WTC11 (cell line): ENCODE measurements at regions not wholly inside any gene's neighbourhood (a gene's known extent, or its start where the extent isn't known, plus 50 kb on each side); places are given as distances from the start of the nearest gene placed in this dataset.

Source experiments
- ATAC-seq: fragments of 200-7000 bp; cut with Tn5 transposase; 2 replicates; pipeline ENCODE4 v1.10.0; 2021; ENCODE audit warnings: mild to moderate bottlenecking, moderate library complexity
- CTCF ChIA-PET: fragments of 300-600 bp; sonication (Branson Sonifier 250); formaldehyde crosslinking; loops from one replicate; lab custom pipeline; 2021; ENCODE audit warnings: antibody characterized with exemption; lab: Charles Lee
- POLR2A ChIA-PET: fragments of 350-600 bp; sonication (Branson Sonifier 250); formaldehyde crosslinking; loops from one replicate; lab custom pipeline; 2021; ENCODE audit warnings: antibody characterized with exemption; lab: Charles Lee
- DNase-seq: peaks from one replicate; pipeline ENCODE4 v3.0.0; 2021; ENCODE audit warnings: low spot score
- H3K27ac Mint-ChIP-seq: 2 replicates; pipeline ENCODE4 v1.8.0; 2021; ENCODE audit warnings: mixed read lengths
- H3K27me3 Mint-ChIP-seq: 2 replicates; pipeline ENCODE4 v1.8.0; 2021; ENCODE audit warnings: low read depth, mild to moderate bottlenecking, moderate library complexity, mixed read lengths
- H3K36me3 Mint-ChIP-seq: 2 replicates; pipeline ENCODE4 v1.8.0; 2021; ENCODE audit warnings: mixed read lengths
- H3K4me1 Mint-ChIP-seq: 2 replicates; pipeline ENCODE4 v1.8.0; 2022; ENCODE audit warnings: mixed read lengths
- H3K4me3 Mint-ChIP-seq: 2 replicates; pipeline ENCODE4 v1.8.0; 2021; ENCODE audit warnings: mild to moderate bottlenecking, moderate library complexity, mixed read lengths
- H3K9me3 Mint-ChIP-seq: 2 replicates; pipeline ENCODE4 v1.8.0; 2021; ENCODE audit warnings: mixed read lengths
- ATF2 ChIP-seq: sonication (generic); formaldehyde crosslinking; IDR thresholded peaks from 2 replicates; pipeline ENCODE4 v1.8.1; 2022; ENCODE audit warnings: low read depth, missing genetic modification reagents, borderline replicate concordance
- CDX4 ChIP-seq: fragments of 250-450 bp; sonication (Bioruptor Pico); IDR thresholded peaks from 2 replicates; pipeline ENCODE4 v1.9.0; 2021; ENCODE audit warnings: moderate library complexity, mild to moderate bottlenecking, inconsistent platforms, borderline replicate concordance
- E2F1 ChIP-seq: sonication (generic); formaldehyde crosslinking; IDR thresholded peaks from 2 replicates; pipeline ENCODE4 v1.8.0; 2022; ENCODE audit warnings: mild to moderate bottlenecking, missing genetic modification reagents
- FOXJ3 ChIP-seq: sonication (generic); formaldehyde crosslinking; IDR thresholded peaks from 2 replicates; pipeline ENCODE4 v1.9.0; 2021; ENCODE audit warnings: missing genetic modification reagents, mild to moderate bottlenecking, borderline replicate concordance
- GRHL2 ChIP-seq: fragments of 250-450 bp; sonication (Bioruptor Pico); IDR thresholded peaks from 2 replicates; pipeline ENCODE4 v1.8.0; 2022; ENCODE audit warnings: mild to moderate bottlenecking, moderate library complexity; ENCODE audit not compliant: insufficient replicate concordance, severe bottlenecking
- GTF2I ChIP-seq: fragments of 250-450 bp; sonication (Bioruptor Pico); conservative IDR thresholded peaks from 2 replicates; pipeline ENCODE4 v1.4.0; 2021; ENCODE audit warnings: mild to moderate bottlenecking
- IRF1 ChIP-seq: sonication (generic); formaldehyde crosslinking; IDR thresholded peaks from 2 replicates; pipeline ENCODE4 v1.8.0; 2023; ENCODE audit warnings: missing genetic modification reagents
- JAZF1 ChIP-seq: fragments of 250-450 bp; sonication (Bioruptor Pico); IDR thresholded peaks from 2 replicates; pipeline ENCODE4 v1.9.0; 2021; ENCODE audit warnings: moderate library complexity, mild to moderate bottlenecking, inconsistent platforms
- NFATC4 ChIP-seq: fragments of 250-450 bp; sonication (Bioruptor Pico); IDR thresholded peaks from 2 replicates; pipeline ENCODE4 v1.9.0; 2021; ENCODE audit warnings: mild to moderate bottlenecking
- NR2C2 ChIP-seq: sonication (generic); formaldehyde crosslinking; IDR thresholded peaks from 2 replicates; pipeline ENCODE4 v1.8.0; 2022; ENCODE audit warnings: mild to moderate bottlenecking, missing genetic modification reagents
- SMAD3 ChIP-seq: sonication (generic); formaldehyde crosslinking; IDR thresholded peaks from 2 replicates; pipeline ENCODE4 v1.8.0; 2022; ENCODE audit warnings: missing genetic modification reagents, mild to moderate bottlenecking, borderline replicate concordance
- TP53 ChIP-seq: sonication (generic); formaldehyde crosslinking; IDR thresholded peaks from 2 replicates; pipeline ENCODE4 v1.8.1; 2023; ENCODE audit warnings: mild to moderate bottlenecking, missing genetic modification reagents
- ZNF281 ChIP-seq: sonication (generic); formaldehyde crosslinking; IDR thresholded peaks from 2 replicates; pipeline ENCODE4 v1.8.0; 2023; ENCODE audit warnings: mild to moderate bottlenecking, missing genetic modification reagents
- ZNF416 ChIP-seq: fragments of 250-450 bp; sonication (Bioruptor Pico); IDR thresholded peaks from 2 replicates; pipeline ENCODE4 v1.9.0; 2021; ENCODE audit warnings: mild to moderate bottlenecking, inconsistent platforms
- TF ChIP-seq, protein P1 (sequence below): sonication (generic); formaldehyde crosslinking; conservative IDR thresholded peaks from 2 replicates; pipeline ENCODE4 v1.8.1; 2023; ENCODE audit warnings: mild to moderate bottlenecking, low read depth, missing genetic modification reagents, moderate library complexity
- TF ChIP-seq, protein P2 (sequence below): fragments of 250-450 bp; sonication (Bioruptor Pico); IDR thresholded peaks from 2 replicates; pipeline ENCODE4 v2.1.2; 2022; ENCODE audit warnings: mild to moderate bottlenecking, moderate library complexity
- TF ChIP-seq, protein P3 (sequence below): sonication (generic); formaldehyde crosslinking; IDR thresholded peaks from 2 replicates; pipeline ENCODE4 v1.8.1; 2022; ENCODE audit warnings: mild to moderate bottlenecking, moderate library complexity, missing genetic modification reagents
- TF ChIP-seq, protein P4 (sequence below): sonication (generic); formaldehyde crosslinking; IDR thresholded peaks from 2 replicates; pipeline ENCODE4 v1.8.1; 2023; ENCODE audit warnings: mild to moderate bottlenecking, missing genetic modification reagents, moderate library complexity
- TF ChIP-seq, protein P5 (sequence below): sonication (generic); formaldehyde crosslinking; IDR thresholded peaks from 2 replicates; pipeline ENCODE4 v1.8.0; 2022; ENCODE audit warnings: mild to moderate bottlenecking, missing genetic modification reagents
- TF ChIP-seq, protein P6 (sequence below): sonication (generic); formaldehyde crosslinking; conservative IDR thresholded peaks from 2 replicates; pipeline ENCODE4 v1.8.1; 2022; ENCODE audit warnings: mild to moderate bottlenecking, missing genetic modification reagents

GRCh38 chr13:37413161-37413560 is 185.4 kb downstream of the POSTN start:
- ChIA-PET POLR2A (no interaction called here), CTCF (no interaction called here)
- no peak overlapping the region for H3K4me3 Mint-ChIP-seq
- no peaks in the 10 kb centered on the region for H3K9me3 Mint-ChIP-seq
- DNase-seq (no peak), ATAC-seq (no peak)
- no peak for TF ChIP-seq ATF2 (CRISPR knock-in tag)
- TF ChIP-seq, protein P1, sequence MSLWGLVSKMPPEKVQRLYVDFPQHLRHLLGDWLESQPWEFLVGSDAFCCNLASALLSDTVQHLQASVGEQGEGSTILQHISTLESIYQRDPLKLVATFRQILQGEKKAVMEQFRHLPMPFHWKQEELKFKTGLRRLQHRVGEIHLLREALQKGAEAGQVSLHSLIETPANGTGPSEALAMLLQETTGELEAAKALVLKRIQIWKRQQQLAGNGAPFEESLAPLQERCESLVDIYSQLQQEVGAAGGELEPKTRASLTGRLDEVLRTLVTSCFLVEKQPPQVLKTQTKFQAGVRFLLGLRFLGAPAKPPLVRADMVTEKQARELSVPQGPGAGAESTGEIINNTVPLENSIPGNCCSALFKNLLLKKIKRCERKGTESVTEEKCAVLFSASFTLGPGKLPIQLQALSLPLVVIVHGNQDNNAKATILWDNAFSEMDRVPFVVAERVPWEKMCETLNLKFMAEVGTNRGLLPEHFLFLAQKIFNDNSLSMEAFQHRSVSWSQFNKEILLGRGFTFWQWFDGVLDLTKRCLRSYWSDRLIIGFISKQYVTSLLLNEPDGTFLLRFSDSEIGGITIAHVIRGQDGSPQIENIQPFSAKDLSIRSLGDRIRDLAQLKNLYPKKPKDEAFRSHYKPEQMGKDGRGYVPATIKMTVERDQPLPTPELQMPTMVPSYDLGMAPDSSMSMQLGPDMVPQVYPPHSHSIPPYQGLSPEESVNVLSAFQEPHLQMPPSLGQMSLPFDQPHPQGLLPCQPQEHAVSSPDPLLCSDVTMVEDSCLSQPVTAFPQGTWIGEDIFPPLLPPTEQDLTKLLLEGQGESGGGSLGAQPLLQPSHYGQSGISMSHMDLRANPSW (CRISPR knock-in tag), result no peak
- TF ChIP-seq ZNF281 (CRISPR knock-in tag), result no peak
- no peak for TF ChIP-seq CDX4
- TF ChIP-seq, protein P2, sequence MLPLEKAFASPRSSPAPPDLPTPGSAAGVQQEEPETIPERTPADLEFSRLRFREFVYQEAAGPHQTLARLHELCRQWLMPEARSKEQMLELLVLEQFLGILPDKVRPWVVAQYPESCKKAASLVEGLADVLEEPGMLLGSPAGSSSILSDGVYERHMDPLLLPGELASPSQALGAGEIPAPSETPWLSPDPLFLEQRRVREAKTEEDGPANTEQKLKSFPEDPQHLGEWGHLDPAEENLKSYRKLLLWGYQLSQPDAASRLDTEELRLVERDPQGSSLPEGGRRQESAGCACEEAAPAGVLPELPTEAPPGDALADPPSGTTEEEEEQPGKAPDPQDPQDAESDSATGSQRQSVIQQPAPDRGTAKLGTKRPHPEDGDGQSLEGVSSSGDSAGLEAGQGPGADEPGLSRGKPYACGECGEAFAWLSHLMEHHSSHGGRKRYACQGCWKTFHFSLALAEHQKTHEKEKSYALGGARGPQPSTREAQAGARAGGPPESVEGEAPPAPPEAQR (CRISPR knock-in tag), result no peak
- TF ChIP-seq, protein P3, sequence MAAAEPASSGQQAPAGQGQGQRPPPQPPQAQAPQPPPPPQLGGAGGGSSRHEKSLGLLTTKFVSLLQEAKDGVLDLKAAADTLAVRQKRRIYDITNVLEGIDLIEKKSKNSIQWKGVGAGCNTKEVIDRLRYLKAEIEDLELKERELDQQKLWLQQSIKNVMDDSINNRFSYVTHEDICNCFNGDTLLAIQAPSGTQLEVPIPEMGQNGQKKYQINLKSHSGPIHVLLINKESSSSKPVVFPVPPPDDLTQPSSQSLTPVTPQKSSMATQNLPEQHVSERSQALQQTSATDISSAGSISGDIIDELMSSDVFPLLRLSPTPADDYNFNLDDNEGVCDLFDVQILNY, result no peak
- no peak for TF ChIP-seq NFATC4 (CRISPR knock-in tag)
- TF ChIP-seq TP53, result no peak
- TF ChIP-seq IRF1 (CRISPR knock-in tag), result no peak
- no peak for TF ChIP-seq GTF2I
- no peak for TF ChIP-seq JAZF1 (CRISPR knock-in tag)
- TF ChIP-seq ZNF416 (CRISPR knock-in tag), result no peak
- TF ChIP-seq SMAD3 (CRISPR knock-in tag), result no peak
- TF ChIP-seq, protein P4, sequence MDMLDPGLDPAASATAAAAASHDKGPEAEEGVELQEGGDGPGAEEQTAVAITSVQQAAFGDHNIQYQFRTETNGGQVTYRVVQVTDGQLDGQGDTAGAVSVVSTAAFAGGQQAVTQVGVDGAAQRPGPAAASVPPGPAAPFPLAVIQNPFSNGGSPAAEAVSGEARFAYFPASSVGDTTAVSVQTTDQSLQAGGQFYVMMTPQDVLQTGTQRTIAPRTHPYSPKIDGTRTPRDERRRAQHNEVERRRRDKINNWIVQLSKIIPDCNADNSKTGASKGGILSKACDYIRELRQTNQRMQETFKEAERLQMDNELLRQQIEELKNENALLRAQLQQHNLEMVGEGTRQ (CRISPR knock-in tag), result no peak
- TF ChIP-seq, protein P5, sequence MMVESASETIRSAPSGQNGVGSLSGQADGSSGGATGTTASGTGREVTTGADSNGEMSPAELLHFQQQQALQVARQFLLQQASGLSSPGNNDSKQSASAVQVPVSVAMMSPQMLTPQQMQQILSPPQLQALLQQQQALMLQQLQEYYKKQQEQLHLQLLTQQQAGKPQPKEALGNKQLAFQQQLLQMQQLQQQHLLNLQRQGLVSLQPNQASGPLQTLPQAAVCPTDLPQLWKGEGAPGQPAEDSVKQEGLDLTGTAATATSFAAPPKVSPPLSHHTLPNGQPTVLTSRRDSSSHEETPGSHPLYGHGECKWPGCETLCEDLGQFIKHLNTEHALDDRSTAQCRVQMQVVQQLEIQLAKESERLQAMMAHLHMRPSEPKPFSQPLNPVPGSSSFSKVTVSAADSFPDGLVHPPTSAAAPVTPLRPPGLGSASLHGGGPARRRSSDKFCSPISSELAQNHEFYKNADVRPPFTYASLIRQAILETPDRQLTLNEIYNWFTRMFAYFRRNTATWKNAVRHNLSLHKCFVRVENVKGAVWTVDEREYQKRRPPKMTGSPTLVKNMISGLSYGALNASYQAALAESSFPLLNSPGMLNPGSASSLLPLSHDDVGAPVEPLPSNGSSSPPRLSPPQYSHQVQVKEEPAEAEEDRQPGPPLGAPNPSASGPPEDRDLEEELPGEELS (CRISPR knock-in tag), result no peak
- TF ChIP-seq GRHL2 (CRISPR knock-in tag), result no peak
- TF ChIP-seq FOXJ3, result no peak
- TF ChIP-seq, protein P6, sequence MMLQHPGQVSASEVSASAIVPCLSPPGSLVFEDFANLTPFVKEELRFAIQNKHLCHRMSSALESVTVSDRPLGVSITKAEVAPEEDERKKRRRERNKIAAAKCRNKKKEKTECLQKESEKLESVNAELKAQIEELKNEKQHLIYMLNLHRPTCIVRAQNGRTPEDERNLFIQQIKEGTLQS (CRISPR knock-in tag), result no peak
- no peak for TF ChIP-seq NR2C2 (CRISPR knock-in tag)
- no peak for TF ChIP-seq E2F1 (CRISPR knock-in tag)
- no peak overlapping the region for H3K27ac Mint-ChIP-seq
- peaks cover 12% of the 10 kb centered on the region for H3K27me3 Mint-ChIP-seq
- H3K4me1 Mint-ChIP-seq, result 0 out of 2 replicates have a peak, but pooled peaks cover 4% of the 10 kb centered on the region
- no peaks in the 10 kb centered on the region for H3K36me3 Mint-ChIP-seq
